Fibroblast of lung (primary cell): ENCODE measurements at regions not wholly inside any gene's neighbourhood (a gene's known extent, or its start where the extent isn't known, plus 50 kb on each side); places are given as distances from the start of the nearest gene placed in this dataset.
A peak's percentile ranks its signal among the peaks of the same experiment; 100 is the strongest.

Experiments
- DNase-seq, 2 donors: peaks; one replicate each; pipeline versions ENCODE4 v3.0.0 to v3.0.0-alpha.2; 2010; ENCODE audit warnings: low read depth in 2 of 2
- H2AFZ ChIP-seq: 2 replicates; pipeline ENCODE4 v1.5.1; 2012; ENCODE audit warnings: low read length, control low read depth, inconsistent platforms
- H3K27ac ChIP-seq: 2 replicates; pipeline ENCODE4 v1.5.1; 2011; ENCODE audit warnings: low read length, control low read depth; ENCODE audit not compliant: insufficient read depth
- H3K27me3 ChIP-seq: 2 replicates; pipeline ENCODE4 v1.5.1; 2011; ENCODE audit warnings: mild to moderate bottlenecking, low read length; ENCODE audit not compliant: control insufficient read depth, insufficient read depth
- H3K36me3 ChIP-seq: 2 replicates; pipeline ENCODE4 v1.5.1; 2011; ENCODE audit warnings: low read length; ENCODE audit not compliant: control insufficient read depth, insufficient read depth
- H3K4me1 ChIP-seq: 2 replicates; pipeline ENCODE4 v1.5.1; 2011; ENCODE audit warnings: low read length; ENCODE audit not compliant: control insufficient read depth, insufficient read depth; ENCODE audit errors: extremely low read depth
- H3K4me2 ChIP-seq: 2 replicates; pipeline ENCODE4 v1.5.1; 2011; ENCODE audit warnings: low read length, control low read depth; ENCODE audit not compliant: insufficient read depth; ENCODE audit errors: extremely low read depth
- H3K4me3 ChIP-seq, 4 experiments: fragments of 200-600 bp in 1 of 4; sonication (generic) in 1 of 4; replicated peaks in 1 of 4; 2 replicates each; pipeline ENCODE4 v1.5.1; 2011 to 2016; ENCODE audit warnings: low read length in 4 of 4, low read depth in 3 of 4, mild to moderate bottlenecking in 3 of 4, control low read depth in 2 of 4, inconsistent platforms in 1 of 4, mixed read lengths in 1 of 4; ENCODE audit not compliant: insufficient read depth in 1 of 4; ENCODE audit errors: control extremely low read depth in 1 of 4
- H3K79me2 ChIP-seq: 2 replicates; pipeline ENCODE4 v1.5.1; 2012; ENCODE audit warnings: mild to moderate bottlenecking, low read length, inconsistent platforms; ENCODE audit not compliant: control insufficient read depth, insufficient read depth
- H3K9ac ChIP-seq: 2 replicates; pipeline ENCODE4 v1.5.1; 2011; ENCODE audit warnings: mild to moderate bottlenecking, low read length, control low read depth; ENCODE audit not compliant: insufficient read depth
- H3K9me3 ChIP-seq: 2 replicates; pipeline ENCODE4 v1.5.1; 2012; ENCODE audit warnings: low read depth, low read length; ENCODE audit not compliant: control insufficient read depth, insufficient read depth
- H4K20me1 ChIP-seq: 2 replicates; pipeline ENCODE4 v1.5.1; 2011; ENCODE audit warnings: low read length; ENCODE audit not compliant: control insufficient read depth, insufficient read depth; ENCODE audit errors: extremely low read depth
- EZH2 ChIP-seq: IDR thresholded peaks from 2 replicates; pipeline ENCODE4 v1.5.1; 2012; ENCODE audit warnings: low read length, control low read depth, mild to moderate bottlenecking; ENCODE audit errors: missing control alignments
- TF ChIP-seq, protein P1 (sequence below), 2 donors: IDR thresholded peaks in 1 of 2; conservative IDR thresholded peaks in 1 of 2; 1 replicate in 1 of 2; 2 replicates in 1 of 2; pipeline ENCODE4 v1.5.1; 2011 to 2012; ENCODE audit warnings: low read length in 2 of 2, control low read depth in 1 of 2, inconsistent platforms in 1 of 2, low read depth in 1 of 2, mild to moderate bottlenecking in 1 of 2

DNA sequence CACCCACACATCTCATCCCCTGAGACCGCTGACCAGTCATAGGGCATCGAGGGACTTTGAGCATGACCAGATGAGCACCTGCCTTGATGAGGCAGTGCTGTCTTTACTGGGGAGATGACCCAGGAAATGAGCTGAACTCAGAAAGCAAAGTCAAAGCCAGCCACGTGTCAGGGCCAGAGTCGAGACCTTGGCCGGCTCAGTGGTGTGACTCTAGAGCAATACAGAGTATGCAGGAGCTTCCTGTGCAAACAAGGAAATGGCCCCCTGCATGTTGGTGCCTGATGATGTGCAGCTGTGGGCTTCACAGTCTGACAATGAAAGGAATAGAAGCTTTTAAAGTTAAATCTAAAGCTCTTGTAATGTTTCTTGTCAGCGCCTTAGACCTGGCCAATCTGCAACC, 332.9 kb downstream of the PCNX1 start:
- H3K4me1 ChIP-seq, result no peaks in the 10 kb centered on the region
- no peak overlapping the region for H3K4me2 ChIP-seq
- no peak overlapping the region for H3K4me3 ChIP-seq
- DNase-seq, result no peak
- H3K9me3 ChIP-seq, result no peaks in the 10 kb centered on the region
- H3K79me2 ChIP-seq, result no peaks in the 10 kb centered on the region
- H3K27me3 ChIP-seq, result no peaks in the 10 kb centered on the region
- H3K36me3 ChIP-seq, result no peaks in the 10 kb centered on the region
- no peak overlapping the region for H3K9ac ChIP-seq
- no peak overlapping the region for H3K27ac ChIP-seq
- TF ChIP-seq, protein P1, sequence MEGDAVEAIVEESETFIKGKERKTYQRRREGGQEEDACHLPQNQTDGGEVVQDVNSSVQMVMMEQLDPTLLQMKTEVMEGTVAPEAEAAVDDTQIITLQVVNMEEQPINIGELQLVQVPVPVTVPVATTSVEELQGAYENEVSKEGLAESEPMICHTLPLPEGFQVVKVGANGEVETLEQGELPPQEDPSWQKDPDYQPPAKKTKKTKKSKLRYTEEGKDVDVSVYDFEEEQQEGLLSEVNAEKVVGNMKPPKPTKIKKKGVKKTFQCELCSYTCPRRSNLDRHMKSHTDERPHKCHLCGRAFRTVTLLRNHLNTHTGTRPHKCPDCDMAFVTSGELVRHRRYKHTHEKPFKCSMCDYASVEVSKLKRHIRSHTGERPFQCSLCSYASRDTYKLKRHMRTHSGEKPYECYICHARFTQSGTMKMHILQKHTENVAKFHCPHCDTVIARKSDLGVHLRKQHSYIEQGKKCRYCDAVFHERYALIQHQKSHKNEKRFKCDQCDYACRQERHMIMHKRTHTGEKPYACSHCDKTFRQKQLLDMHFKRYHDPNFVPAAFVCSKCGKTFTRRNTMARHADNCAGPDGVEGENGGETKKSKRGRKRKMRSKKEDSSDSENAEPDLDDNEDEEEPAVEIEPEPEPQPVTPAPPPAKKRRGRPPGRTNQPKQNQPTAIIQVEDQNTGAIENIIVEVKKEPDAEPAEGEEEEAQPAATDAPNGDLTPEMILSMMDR (conservative IDR thresholded peaks at IDR 0.05 in 1 of 2, IDR thresholded peaks at IDR 0.05 in 1 of 2; ENCODE audit: low read depth in 1 of 2, low read length in 2 of 2), result no peak
- no peak for TF ChIP-seq EZH2
- no peaks in the 10 kb centered on the region for H4K20me1 ChIP-seq
- no peak overlapping the region for H2AFZ ChIP-seq

DNA sequence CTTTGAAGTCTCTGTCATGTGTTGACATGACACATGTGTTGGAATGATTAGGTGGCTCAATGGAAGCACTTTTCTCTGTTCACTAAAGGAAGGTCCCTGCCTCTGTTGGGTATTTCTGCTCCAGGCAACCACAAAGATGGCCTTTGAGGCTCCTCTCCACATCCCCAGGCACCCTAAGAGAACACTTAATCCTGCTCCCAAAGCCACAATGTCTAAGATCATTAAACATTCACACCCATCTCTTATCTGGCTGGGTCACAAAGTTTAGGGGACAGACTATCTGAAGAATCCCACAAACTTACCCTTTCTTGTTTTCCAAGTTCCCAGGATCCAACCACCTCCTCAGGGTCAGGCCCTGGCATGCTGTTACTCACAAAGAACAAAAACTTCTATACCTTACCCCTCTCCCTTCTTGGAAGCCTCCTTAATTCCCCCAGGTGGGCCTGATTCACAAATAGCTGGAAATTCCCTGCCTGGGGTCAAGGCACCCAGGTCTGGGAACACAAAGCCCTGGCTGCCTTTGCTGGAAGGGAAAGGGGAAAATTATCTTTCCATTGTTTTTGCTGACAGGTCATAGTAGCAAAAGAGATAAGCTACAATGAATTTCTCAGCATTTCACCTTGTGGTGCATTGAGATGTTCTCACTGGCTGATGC, 333.7 kb downstream of the PCNX1 start:
- DNase-seq, result no peak
- H3K4me3 ChIP-seq, result no peak overlapping the region
- no peaks in the 10 kb centered on the region for H3K27me3 ChIP-seq
- H3K27ac ChIP-seq, result no peak overlapping the region
- H3K4me1 ChIP-seq, result no peaks in the 10 kb centered on the region
- no peaks in the 10 kb centered on the region for H3K79me2 ChIP-seq
- H3K36me3 ChIP-seq, result no peaks in the 10 kb centered on the region
- H3K9me3 ChIP-seq, result no peaks in the 10 kb centered on the region
- TF ChIP-seq EZH2, result no peak
- TF ChIP-seq, protein P1 (conservative IDR thresholded peaks at IDR 0.05 in 1 of 2, IDR thresholded peaks at IDR 0.05 in 1 of 2; ENCODE audit: low read depth in 1 of 2, low read length in 2 of 2), result no peak
- no peak overlapping the region for H3K9ac ChIP-seq
- no peak overlapping the region for H3K4me2 ChIP-seq
- H4K20me1 ChIP-seq, result no peaks in the 10 kb centered on the region
- H2AFZ ChIP-seq, result no peak overlapping the region

DNA sequence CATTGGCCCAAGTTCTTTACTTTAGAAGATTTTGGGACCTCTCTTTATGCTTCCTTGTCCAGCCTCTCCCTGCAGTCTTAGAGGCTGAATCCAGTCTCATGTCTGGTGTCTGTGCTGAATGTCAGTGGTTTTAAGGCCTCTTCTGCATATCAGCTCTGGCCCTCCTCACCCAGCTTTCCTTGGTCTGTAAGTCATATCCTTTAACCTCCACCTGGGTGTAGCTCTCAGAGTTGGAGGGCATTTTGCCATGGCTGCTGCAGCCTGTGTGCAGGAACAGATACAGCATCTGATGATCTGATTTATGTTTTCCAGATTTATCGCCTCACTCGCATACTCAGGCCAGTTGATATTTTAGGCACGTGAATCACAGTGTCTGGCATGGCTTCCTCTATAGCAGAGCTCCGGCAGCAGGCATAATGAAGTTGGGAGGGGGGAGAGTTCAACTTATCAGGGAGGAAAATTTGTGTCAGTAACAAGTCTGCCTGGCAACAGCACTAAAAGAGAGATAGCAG, 335.0 kb downstream of the PCNX1 start:
- no peaks in the 10 kb centered on the region for H3K9me3 ChIP-seq
- H3K9ac ChIP-seq, result no peak overlapping the region
- DNase-seq, result peak in 1 of 2 donors; percentile 82
- H3K4me2 ChIP-seq, result no peak overlapping the region
- H3K4me1 ChIP-seq, result no peaks in the 10 kb centered on the region
- H3K79me2 ChIP-seq, result no peaks in the 10 kb centered on the region
- TF ChIP-seq, protein P1 (conservative IDR thresholded peaks at IDR 0.05 in 1 of 2, IDR thresholded peaks at IDR 0.05 in 1 of 2; ENCODE audit: low read depth in 1 of 2, low read length in 2 of 2), result no peak
- TF ChIP-seq EZH2, result no peak
- no peaks in the 10 kb centered on the region for H3K27me3 ChIP-seq
- H2AFZ ChIP-seq, result no peak overlapping the region
- H3K4me3 ChIP-seq, result no peak overlapping the region
- no peaks in the 10 kb centered on the region for H3K36me3 ChIP-seq
- H3K27ac ChIP-seq, result no peak overlapping the region
- no peaks in the 10 kb centered on the region for H4K20me1 ChIP-seq
